ENCODE measurements at regions not wholly inside any gene's neighbourhood (a gene's known extent, or its start where the extent isn't known, plus 50 kb on each side); places are given as distances from the start of the nearest gene placed in this dataset.

DNA sequence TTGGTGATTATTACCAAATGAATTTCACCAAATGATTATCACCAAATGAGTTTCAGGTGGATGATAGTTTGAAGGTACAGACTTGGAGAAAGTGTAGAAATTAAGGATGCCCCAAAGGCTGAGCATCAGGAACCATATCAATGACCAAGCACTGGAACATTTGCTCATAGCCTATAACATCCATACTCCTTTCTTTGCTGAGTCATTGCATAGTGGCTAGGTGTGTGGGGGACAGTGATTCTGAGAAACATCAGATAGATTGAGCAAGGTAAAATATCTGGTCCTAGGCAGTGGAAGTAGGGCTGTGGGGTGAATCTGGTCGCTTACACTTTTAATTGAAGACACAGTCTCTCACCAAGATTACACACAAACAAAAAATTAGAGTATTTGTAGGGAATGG, 1362.5 kb upstream of the PABPC4L start:
- TF ChIP-seq, protein P1, sequence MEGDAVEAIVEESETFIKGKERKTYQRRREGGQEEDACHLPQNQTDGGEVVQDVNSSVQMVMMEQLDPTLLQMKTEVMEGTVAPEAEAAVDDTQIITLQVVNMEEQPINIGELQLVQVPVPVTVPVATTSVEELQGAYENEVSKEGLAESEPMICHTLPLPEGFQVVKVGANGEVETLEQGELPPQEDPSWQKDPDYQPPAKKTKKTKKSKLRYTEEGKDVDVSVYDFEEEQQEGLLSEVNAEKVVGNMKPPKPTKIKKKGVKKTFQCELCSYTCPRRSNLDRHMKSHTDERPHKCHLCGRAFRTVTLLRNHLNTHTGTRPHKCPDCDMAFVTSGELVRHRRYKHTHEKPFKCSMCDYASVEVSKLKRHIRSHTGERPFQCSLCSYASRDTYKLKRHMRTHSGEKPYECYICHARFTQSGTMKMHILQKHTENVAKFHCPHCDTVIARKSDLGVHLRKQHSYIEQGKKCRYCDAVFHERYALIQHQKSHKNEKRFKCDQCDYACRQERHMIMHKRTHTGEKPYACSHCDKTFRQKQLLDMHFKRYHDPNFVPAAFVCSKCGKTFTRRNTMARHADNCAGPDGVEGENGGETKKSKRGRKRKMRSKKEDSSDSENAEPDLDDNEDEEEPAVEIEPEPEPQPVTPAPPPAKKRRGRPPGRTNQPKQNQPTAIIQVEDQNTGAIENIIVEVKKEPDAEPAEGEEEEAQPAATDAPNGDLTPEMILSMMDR (IDR thresholded peaks at IDR 0.05) = no peak
- no peak for TF ChIP-seq POLR2A (IDR thresholded peaks at IDR 0.05)
- no peak for TF ChIP-seq POLR2AphosphoS5 (IDR thresholded peaks at IDR 0.05)

Measured in upper lobe of left lung (tissue), 4 donors.